B cell (primary cell): ENCODE measurements at regions not wholly inside any gene's neighbourhood (a gene's known extent, or its start where the extent isn't known, plus 50 kb on each side); places are given as distances from the start of the nearest gene placed in this dataset.

Experiments
- EZH2 ChIP-seq: IDR thresholded peaks from 2 replicates; pipeline ENCODE4 v1.6.1; 2012; ENCODE audit warnings: borderline replicate concordance, low read depth, mild to moderate bottlenecking, moderate library complexity, low read length; ENCODE audit not compliant: insufficient read depth, poor library complexity, severe bottlenecking
- TF ChIP-seq, protein P1 (sequence below): fragments of 200-600 bp; IDR thresholded peaks from one replicate; pipeline ENCODE4 v1.8.0; 2022; ENCODE audit warnings: antibody characterized with exemption, mild to moderate bottlenecking

DNA sequence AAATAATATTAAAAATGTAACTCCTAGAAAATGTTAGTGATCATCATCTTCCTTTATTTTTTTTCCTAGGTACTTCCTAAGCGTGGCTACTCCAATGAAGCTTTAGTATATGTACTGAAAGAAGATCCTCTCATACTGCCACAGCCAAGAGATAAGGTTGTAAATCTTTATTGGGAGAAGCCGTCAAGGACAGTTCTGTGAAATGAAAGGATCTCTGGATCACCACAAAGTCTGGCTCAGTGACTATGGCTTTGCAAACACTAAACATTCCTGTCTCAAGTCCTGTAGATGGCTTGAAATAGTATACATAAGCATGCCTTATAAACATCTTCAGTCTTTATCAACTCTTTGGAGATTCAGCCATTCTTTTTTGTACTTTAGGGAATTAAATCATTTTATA, 61.2 kb upstream of the DPH5 start:
- TF ChIP-seq, protein P1, sequence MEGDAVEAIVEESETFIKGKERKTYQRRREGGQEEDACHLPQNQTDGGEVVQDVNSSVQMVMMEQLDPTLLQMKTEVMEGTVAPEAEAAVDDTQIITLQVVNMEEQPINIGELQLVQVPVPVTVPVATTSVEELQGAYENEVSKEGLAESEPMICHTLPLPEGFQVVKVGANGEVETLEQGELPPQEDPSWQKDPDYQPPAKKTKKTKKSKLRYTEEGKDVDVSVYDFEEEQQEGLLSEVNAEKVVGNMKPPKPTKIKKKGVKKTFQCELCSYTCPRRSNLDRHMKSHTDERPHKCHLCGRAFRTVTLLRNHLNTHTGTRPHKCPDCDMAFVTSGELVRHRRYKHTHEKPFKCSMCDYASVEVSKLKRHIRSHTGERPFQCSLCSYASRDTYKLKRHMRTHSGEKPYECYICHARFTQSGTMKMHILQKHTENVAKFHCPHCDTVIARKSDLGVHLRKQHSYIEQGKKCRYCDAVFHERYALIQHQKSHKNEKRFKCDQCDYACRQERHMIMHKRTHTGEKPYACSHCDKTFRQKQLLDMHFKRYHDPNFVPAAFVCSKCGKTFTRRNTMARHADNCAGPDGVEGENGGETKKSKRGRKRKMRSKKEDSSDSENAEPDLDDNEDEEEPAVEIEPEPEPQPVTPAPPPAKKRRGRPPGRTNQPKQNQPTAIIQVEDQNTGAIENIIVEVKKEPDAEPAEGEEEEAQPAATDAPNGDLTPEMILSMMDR: no peak
- no peak for TF ChIP-seq EZH2
